Suprapubic skin (tissue), 4 donors: ENCODE measurements at regions not wholly inside any gene's neighbourhood (a gene's known extent, or its start where the extent isn't known, plus 50 kb on each side); places are given as distances from the start of the nearest gene placed in this dataset.

Source experiments
- DNase-seq, 2 donors: peaks; one replicate each; pipeline ENCODE4 v3.0.0-alpha.2; 2019; ENCODE audit warnings: low spot score in 2 of 2
- H3K27ac ChIP-seq: fragments of 200-600 bp; sonication (generic); one replicate; pipeline ENCODE4 v1.5.1; 2019
- H3K27me3 ChIP-seq: fragments of 200-600 bp; sonication (generic); one replicate; pipeline ENCODE4 v1.5.1; 2019
- H3K36me3 ChIP-seq: fragments of 200-600 bp; sonication (generic); one replicate; pipeline ENCODE4 v1.5.1; 2019
- H3K4me1 ChIP-seq: fragments of 200-600 bp; sonication (generic); one replicate; pipeline ENCODE4 v1.5.1; 2019
- H3K4me3 ChIP-seq: fragments of 200-600 bp; sonication (generic); one replicate; pipeline ENCODE4 v1.5.1; 2019; ENCODE audit warnings: mild to moderate bottlenecking
- H3K9me3 ChIP-seq: fragments of 200-600 bp; sonication (generic); one replicate; pipeline ENCODE4 v1.5.1; 2019
- EP300 ChIP-seq: sonication (generic); formaldehyde crosslinking; IDR thresholded peaks from one replicate; pipeline ENCODE4 v1.6.1; 2017; ENCODE audit warnings: antibody characterized with exemption
- POLR2A ChIP-seq, 2 donors: fragments of 450-650 bp; IDR thresholded peaks; one replicate each; pipeline ENCODE4 v1.6.1; 2017; ENCODE audit warnings: antibody characterized with exemption in 2 of 2, mild to moderate bottlenecking in 2 of 2, moderate library complexity in 2 of 2
- POLR2AphosphoS5 ChIP-seq, 3 donors: sonication (generic); formaldehyde crosslinking; IDR thresholded peaks; one replicate each; pipeline ENCODE4 v1.6.1; 2017; ENCODE audit warnings: antibody characterized with exemption in 3 of 3
- WGBS: methylation state at CpG from one replicate; pipeline ENCODE4 v1.1.5; 2018; 5-methylcytosine and 5-hydroxymethylcytosine counted together
- TF ChIP-seq, protein P1 (sequence below), 2 donors: fragments of 200-600 bp in 1 of 2; fragments of 450-650 bp in 1 of 2; sonication (generic) in 1 of 2; IDR thresholded peaks; one replicate each; pipeline ENCODE4 v1.5.1; 2016 to 2019; ENCODE audit warnings: antibody characterized with exemption in 2 of 2, mild to moderate bottlenecking in 1 of 2, moderate library complexity in 1 of 2

DNA sequence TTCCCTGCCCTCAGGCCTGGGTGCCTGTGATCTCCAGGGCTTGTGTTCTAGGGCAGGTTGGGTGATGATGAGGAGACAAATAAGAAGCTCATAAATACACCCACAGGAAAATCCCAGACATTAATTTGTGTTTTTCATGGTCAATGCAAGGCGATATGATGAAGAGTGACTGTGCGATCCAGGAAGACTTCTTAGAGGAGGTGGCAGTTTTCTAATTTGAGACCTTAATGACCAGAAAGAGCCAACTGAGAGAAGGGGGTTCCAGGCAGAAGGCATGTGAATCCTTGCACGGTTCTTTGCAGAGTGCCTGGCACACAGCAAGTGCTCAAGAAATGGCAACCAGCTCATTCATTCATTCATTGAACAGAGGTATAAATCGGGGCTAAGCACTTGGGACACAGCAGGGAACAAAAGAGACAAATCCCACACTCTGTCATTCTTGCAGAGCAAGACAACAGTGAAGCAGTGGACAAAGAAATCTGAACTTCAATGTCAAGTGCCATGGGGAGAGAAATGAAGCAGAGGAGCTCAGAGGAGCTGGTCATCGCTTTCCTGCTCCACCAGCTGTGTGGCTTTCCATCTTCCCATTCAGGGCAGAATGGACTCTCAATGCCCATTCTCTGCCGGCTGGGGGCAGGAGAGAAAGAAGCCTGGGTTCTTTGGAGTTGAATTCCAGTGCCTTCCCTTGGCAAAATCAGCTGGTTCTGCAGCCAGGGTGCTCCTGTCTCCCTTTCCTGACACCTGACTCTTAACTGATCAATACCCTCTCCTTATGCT is 128.3 kb downstream of the AACS start:
- Histone ChIP-seq H3K4me1 (peaks cover 9% of the 10 kb centered on the region), H3K27ac (no peak overlapping the region), H3K9me3 (no peaks in the 10 kb centered on the region), H3K27me3 (peaks cover 69% of the 10 kb centered on the region), H3K4me3 (no peak overlapping the region), H3K36me3 (no peaks in the 10 kb centered on the region)
- TF ChIP-seq POLR2AphosphoS5 (IDR thresholded peaks at IDR 0.05) (no peak), EP300 (no peak), POLR2A (IDR thresholded peaks at IDR 0.05) (no peak)
- TF ChIP-seq, protein P1, sequence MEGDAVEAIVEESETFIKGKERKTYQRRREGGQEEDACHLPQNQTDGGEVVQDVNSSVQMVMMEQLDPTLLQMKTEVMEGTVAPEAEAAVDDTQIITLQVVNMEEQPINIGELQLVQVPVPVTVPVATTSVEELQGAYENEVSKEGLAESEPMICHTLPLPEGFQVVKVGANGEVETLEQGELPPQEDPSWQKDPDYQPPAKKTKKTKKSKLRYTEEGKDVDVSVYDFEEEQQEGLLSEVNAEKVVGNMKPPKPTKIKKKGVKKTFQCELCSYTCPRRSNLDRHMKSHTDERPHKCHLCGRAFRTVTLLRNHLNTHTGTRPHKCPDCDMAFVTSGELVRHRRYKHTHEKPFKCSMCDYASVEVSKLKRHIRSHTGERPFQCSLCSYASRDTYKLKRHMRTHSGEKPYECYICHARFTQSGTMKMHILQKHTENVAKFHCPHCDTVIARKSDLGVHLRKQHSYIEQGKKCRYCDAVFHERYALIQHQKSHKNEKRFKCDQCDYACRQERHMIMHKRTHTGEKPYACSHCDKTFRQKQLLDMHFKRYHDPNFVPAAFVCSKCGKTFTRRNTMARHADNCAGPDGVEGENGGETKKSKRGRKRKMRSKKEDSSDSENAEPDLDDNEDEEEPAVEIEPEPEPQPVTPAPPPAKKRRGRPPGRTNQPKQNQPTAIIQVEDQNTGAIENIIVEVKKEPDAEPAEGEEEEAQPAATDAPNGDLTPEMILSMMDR (IDR thresholded peaks at IDR 0.05), result no peak
- no peak for DNase-seq
- 56% methylated on average over 6 of the region's 6 CpGs for WGBS

DNA sequence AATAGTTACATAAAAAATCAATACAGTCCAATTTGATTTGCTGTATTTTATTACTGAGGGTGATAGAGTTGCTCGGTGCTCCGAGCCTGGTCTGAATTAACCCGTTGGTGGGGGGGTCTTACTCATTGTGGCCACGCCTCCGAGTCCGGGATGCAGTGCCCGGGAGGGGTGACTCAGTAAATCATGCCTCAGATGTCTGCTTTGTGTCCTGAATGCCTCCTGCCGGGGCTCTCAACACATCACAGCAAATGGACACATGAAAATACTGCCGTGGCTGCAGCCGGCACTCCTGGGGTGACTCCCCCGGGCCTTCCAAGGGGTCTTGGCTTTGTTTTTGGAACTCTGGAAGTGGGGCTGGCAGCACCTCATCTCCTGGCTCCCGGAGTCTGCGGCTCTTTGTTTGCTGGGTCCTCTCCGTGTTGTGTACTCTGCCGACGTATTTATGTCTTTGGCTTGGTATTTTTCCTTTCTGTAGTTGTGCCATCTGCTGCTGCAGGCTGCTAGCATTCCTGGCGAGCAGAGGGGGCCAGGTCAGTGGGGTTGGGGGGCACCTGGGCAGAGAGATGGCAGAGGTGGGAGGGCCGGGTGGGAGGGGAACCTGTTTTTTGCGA is 129.0 kb downstream of the AACS start:
- TF ChIP-seq EP300 (no peak), POLR2AphosphoS5 (IDR thresholded peaks at IDR 0.05) (no peak), POLR2A (IDR thresholded peaks at IDR 0.05) (no peak)
- TF ChIP-seq, protein P1 (IDR thresholded peaks at IDR 0.05), result no peak
- 16% methylated on average over 4 of the region's 19 CpGs for WGBS
- Histone ChIP-seq H3K9me3 (no peaks in the 10 kb centered on the region), H3K27me3 (peaks cover 69% of the 10 kb centered on the region), H3K36me3 (no peaks in the 10 kb centered on the region), H3K27ac (no peak overlapping the region), H3K4me1 (peaks cover 9% of the 10 kb centered on the region), H3K4me3 (no peak overlapping the region)
- no peak for DNase-seq

DNA sequence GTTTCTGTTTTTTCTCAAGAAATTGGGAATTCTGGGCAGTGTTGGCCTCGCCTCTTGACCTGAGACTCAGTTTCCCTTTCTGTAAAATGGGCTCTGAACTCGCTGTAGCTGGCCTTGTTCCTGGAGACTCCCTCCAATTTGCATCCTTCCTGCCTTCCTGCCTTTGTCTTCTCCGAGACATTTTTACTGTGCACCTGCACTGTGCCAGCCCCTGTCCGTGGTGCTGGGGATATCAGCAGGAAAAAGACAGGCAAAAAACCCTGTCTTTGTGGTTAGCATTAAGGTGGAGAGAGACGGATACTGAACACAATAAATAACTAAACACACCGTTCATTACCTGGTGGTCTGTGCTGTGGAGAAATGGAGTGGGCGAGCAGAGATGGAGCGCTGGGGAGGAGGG is 129.8 kb downstream of the AACS start:
- Histone ChIP-seq H3K27me3 (peaks cover 64% of the 10 kb centered on the region), H3K9me3 (no peaks in the 10 kb centered on the region), H3K36me3 (no peaks in the 10 kb centered on the region), H3K27ac (no peak overlapping the region), H3K4me3 (no peak overlapping the region), H3K4me1 (peaks cover 9% of the 10 kb centered on the region)
- WGBS, result 48% methylated on average over 8 of the region's 8 CpGs
- no peak for TF ChIP-seq EP300
- TF ChIP-seq POLR2A (IDR thresholded peaks at IDR 0.05), result no peak
- TF ChIP-seq, protein P1 (IDR thresholded peaks at IDR 0.05), result no peak
- TF ChIP-seq POLR2AphosphoS5 (IDR thresholded peaks at IDR 0.05), result no peak
- DNase-seq, result no peak

DNA sequence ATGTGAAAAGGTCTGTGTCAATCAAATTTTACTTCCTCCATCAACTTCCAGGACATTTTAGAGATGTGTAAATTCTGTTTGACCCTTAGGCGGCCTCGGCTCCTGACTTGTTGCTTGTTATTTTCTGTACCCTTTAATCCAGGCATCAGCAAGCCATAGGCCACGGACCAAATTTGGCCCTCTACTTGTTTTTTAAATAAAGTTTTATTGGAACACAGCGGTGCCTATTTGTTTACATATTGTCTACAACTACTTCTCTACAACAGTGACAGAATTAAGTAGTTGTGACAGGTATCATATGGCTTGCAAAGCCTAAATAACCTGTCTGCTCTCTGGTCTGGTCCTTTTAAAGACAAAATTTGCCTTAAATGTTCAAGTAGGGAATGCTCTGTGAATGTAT is 132.1 kb downstream of the AACS start:
- DNase-seq, result no peak
- Histone ChIP-seq H3K27me3 (peaks cover 51% of the 10 kb centered on the region), H3K4me1 (peaks cover 9% of the 10 kb centered on the region), H3K36me3 (no peaks in the 10 kb centered on the region), H3K9me3 (peaks cover 5% of the 10 kb centered on the region), H3K27ac (no peak overlapping the region), H3K4me3 (no peak overlapping the region)
- 87% methylated on average over 4 of the region's 4 CpGs for WGBS
- no peak for TF ChIP-seq EP300

DNA sequence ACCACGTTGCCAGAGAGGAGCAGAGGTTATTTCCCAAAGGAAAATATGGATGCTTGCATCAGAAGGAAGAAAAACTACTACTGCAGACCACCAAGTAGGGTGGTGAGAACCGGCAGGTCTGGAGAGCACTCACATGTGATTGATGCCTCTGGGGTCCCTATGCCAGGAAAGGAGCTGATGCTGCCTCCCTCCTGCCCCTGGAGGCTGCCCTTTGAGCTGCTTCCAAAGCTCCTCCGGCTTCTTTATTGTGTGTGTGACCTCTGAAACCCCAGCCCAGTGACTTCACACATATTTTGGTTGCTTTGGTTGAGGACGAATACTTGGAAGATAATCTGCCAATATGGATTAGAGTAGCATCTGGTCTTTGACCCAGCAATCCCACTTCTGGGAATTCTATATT is 133.4 kb downstream of the AACS start:
- peaks cover 39% of the 10 kb centered on the region for H3K27me3 ChIP-seq
- WGBS, result 38% methylated on average over 4 of the region's 4 CpGs
- no peak for TF ChIP-seq POLR2AphosphoS5 (IDR thresholded peaks at IDR 0.05)
- TF ChIP-seq, protein P1 (IDR thresholded peaks at IDR 0.05), result no peak
- no peak for TF ChIP-seq POLR2A (IDR thresholded peaks at IDR 0.05)
- TF ChIP-seq EP300, result no peak

More for the DNA sequence above, 133.4 kb downstream of the AACS start:
- no peak for DNase-seq
- H3K4me1 ChIP-seq, result peaks cover 9% of the 10 kb centered on the region
- H3K27ac ChIP-seq, result no peak overlapping the region
- H3K4me3 ChIP-seq, result no peak overlapping the region
- H3K9me3 ChIP-seq, result peaks cover 7% of the 10 kb centered on the region
- H3K36me3 ChIP-seq, result no peaks in the 10 kb centered on the region
